Stimulated activated CD8-positive, alpha-beta memory T cell treated with anti-CD3 and anti-CD28 coated beads, Interleukin-15, amount 100 ng/mL, for 4 hours (primary cell): ENCODE measurements at regions not wholly inside any gene's neighbourhood (a gene's known extent, or its start where the extent isn't known, plus 50 kb on each side); places are given as distances from the start of the nearest gene placed in this dataset.

Experiments
- DNase-seq, 2 donors: peaks; one replicate each; pipeline ENCODE4 v3.0.0-alpha.2; 2020; ENCODE audit warnings: low read depth in 2 of 2

DNA sequence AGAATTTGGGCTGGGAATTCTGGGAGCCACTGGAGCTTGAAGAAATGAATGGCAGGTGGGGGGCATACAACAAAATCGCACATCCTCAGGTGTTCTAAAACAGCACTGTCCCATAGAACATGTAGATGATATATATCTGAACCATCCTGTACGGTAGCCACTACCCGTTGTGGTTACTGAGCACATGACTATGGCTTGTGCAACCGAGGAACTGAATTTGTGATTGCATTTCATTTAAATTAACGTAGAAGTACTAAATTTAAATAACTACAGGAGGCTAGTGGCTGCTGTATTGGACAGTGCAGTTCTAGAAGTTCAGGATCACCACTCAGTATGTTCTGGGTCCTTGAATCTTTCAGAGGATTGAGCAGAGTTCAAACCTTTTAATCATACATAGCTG, 172.4 kb downstream of the PHETA1 start:
- DNase-seq = no peak

DNA sequence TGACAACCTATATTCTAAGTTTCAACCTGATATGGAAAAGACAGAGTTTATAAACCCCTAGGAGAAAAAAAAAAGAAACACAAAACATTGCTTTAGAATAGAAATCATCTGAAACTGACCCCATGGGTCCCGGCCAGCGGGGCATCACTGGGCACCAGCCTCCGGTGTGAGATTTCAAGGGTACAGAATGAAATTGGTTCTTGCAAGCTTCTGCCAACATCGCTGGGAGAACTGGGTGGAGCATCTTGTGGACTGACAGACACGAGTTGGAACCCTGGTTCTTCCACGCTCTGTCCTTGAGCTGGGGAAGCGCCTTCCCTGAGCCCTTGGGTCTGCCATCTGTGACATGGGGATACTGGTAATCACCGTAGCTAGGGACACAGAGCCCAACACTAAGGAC, 173.6 kb downstream of the PHETA1 start:
- DNase-seq = no peak

DNA sequence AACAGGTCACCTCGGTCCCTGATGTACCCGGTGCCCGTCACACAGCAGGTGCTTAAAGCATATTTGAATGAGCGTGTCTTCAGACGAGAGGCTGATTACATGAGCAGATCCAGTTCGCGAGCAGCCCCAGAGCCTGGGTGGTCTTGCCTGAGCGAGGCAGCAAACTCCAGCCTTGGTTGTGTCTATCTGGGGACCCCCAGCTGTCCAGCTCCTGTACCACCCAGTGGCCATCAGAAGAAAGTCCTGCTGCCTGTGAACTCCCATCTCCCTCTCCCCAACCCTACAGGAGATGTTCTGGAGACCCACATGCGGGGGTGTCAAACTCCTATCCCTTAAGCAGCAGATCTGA, 174.2 kb downstream of the PHETA1 start:
- DNase-seq = no peak

DNA sequence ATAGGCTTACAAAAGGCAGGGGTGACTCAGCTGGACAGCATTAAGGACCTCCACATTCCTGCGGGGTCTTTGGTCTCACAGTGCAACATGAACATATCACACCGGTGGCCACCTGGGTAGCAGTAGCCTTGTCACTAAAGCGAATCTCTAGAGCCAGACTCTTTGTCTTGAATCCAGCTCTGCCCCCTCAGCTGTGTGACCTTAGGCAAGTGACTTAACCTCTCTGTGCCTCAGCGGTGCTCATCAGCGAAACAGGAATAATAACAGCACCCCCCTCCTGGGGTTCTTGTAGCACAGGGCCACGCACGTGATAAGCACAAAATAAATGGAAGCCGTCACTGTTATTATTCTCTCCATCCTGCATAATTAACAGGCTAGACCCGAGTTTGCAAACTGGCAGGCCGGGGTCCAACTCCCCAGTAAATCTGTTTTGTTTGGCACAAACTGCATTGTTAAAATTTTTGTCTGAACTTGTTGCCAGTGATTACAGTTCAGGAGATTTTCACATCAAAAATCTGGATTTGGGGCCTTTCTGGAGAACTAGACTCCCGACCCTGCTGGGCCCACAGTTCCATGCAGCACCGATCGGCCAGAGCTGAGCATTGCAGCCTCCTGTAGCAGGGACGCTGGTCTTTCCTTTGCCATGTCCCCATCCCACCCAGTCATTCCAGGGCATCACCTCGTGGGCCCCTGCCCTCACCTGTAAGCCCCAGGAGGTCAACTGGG, 174.8 kb downstream of the PHETA1 start:
- DNase-seq = no peak

DNA sequence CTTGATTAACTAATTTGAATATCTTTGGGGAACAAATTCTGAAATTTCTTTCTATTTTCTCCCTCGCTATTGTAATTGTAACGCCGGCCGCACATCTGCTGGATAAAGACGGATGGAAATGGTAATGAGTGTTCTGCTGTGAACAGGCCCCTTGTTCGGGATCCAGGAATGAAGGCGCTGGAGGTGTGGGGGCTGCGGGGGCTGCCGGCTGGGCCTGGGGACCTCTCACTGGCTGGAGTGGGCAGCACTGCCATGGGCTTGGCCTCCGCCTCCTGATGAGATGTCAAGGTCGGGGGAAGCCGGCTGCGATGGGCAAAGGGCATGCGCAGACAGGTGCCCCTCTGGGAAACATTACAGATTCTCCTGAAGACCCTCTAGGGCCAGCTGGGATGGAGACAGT, 175.4 kb downstream of the PHETA1 start:
- DNase-seq = no peak

DNA sequence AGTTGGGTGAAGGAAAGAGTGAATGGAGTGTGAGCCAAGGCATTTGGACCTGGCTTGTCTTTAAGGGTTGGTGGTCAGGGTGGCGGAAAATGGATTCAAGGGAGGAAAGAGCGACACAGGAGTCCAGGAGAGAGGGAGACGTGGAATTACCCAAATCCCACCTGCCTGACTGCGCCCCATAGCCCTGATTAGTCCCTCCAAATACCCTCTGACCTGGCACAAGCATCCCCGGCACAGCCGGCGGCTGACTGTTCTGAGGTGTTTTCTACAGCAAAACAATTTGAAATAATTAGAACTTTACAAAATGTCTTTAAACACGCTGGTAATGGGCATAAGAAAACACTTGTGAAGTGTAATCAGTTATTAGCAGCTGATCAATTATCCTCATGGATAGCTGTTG, 175.8 kb downstream of the PHETA1 start:
- DNase-seq = no peak

DNA sequence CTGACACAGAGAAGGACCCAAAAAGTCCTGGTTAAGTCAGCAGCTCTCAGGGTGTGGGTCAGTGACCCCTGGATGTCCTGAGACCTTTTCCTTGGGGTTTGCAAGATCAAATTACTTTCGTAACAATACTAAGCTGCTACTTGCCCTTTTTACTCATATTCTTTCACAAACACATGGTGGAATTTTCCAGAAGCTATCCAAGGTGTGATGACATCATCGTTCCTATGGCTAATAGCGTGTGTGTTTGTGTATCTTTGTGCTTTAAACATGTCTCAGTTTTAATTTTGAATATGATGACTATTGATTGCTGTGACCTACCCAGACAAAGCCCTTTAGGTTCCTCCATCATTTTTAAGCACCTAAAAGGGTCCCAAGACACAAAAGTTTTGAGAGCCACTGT, 176.2 kb downstream of the PHETA1 start:
- no peak for DNase-seq

DNA sequence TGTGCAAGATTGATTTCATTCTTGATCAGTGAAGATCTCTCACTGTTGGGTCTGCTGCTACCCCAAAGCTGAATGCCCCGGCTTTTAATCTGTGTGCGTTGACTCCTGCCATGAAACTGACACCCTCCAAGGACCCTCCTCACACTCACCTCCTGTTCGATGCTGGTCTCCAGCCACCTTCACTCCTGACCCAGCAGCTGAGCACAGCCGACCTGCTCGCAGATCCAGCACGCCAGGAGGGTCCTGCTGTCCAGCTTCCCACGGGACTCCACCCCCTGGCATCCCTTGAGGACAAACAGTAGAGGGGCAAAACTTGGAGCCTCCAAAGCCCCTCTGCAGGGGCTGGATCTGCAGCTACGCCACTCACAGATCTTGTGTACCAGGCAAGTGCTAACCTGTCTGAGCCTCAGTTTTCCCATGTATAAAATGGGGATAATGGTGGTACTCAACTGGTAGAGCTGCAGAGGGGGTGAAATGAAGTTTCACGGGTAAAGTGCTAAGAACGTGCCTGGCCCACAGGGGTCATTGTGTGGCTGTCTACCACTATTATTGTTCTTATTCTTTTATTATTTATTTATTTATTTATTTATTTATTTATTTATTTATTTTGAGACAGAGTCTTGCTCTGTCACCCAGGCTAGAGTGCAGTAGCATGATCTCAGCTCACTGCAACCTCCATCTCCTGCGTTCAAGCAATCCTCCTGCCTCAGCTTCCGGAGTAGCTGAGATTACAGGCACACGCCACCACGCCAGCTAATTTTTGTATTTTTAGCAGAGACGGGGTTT, 178.0 kb downstream of the PHETA1 start:
- no peak for DNase-seq

DNA sequence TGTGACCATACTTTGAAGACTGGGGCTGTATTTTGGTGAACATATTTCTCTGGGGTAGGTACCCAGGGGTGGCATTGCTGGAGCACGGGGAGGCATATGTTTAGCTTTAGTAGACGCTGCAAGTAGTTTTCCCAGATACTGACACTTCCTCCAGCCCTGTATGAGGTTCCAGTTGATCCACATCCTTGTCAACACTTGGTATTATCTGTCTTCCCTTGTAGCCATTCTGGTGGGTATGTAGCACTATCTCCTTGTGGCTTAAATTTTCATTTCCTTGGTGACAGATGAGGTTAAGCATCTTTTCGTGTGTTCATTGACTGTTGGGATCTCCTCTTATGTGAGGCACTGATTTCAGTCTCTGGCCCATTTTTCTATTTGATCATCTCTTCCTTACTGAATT, 179.1 kb downstream of the PHETA1 start:
- no peak for DNase-seq

DNA sequence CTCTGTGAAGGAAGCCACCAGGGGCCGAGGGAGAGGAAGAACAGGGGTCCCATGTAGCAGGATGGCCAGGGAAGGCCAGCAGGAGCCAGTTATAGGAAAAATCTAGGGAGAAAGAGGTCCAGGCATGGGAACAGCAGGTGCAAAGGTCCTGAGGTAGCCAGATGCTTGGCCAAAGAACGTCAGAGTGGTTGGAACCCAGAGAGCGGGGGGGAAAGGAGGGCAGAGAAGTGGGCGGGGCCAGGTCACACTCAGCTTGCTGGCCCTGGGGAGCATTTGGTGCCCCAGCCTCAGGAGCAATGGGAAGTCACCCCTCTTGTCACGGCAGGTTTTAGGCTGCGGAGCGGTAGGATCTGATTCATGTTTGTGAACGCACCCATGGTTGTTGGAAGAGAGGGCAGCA, 180.5 kb downstream of the PHETA1 start:
- DNase-seq = no peak

DNA sequence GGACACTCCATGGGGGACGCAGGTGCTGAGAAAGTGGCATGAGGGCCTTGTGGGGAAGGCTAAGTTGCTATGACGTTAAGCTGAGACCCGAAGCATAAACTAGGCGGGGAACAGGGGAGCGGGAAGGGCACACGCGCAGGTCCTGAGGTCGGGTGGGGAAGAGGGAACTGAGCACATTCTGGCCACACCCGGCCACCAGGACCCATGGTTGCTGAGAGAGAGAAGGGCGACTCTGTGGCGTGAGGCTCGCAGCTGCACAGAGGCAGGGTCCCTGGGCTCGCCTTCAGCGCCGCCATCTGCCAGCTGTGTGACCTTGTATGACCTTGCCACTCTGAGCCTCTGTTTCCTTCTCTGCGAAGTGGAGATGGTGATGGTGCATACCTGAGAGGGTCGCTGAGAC, 182.5 kb downstream of the PHETA1 start:
- DNase-seq = no peak

DNA sequence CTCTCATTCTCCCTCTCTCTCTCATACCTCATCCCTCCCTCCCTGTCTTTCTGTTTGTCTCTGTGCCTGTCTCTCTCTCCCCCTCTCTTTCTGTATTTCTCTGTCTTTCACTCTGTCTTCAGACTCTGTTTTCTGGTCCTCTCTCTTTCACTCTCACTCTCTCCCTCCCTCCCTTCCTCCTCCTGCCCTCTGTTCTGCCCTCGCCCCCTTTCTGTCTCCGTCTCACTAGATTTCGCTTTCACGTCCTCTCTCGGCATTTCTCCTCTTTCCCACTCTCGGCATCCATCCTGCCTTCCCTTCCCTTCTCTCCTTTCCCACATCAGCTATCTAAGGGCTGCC, 183.0 kb downstream of the PHETA1 start:
- DNase-seq = no peak

DNA sequence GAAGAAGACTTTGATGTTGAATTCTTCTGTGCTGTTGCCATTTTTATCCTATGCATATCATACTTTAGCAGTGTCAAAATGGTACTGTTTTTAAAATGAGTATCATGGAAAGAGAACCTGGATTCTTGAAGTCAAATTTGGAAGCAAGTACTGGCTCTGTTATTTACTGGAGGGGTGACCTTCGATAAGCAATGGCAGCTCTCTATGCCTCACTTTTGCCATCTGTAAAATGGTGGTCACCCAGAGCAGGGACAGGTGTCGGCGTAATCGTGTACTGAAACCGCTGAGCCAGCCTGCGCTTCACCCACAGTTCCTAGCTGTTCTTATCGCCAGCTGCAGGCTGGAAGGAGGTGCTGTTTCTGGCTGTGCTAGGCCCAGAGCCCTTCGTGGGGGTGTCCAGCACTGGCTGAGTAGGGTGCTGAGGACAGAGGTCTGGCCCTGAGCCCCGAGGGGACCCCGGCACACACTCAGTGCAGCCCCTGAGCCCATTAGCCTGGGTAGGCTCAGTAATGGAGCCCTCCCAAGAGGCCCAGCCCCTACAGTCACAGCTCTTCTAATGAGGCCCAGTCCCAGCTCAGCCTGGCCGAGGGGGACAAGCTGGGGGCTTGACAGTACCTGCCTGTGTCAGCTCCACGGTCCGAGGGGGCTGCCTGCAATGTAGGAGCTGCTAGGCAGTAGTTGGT, 183.5 kb downstream of the PHETA1 start:
- DNase-seq = no peak

DNA sequence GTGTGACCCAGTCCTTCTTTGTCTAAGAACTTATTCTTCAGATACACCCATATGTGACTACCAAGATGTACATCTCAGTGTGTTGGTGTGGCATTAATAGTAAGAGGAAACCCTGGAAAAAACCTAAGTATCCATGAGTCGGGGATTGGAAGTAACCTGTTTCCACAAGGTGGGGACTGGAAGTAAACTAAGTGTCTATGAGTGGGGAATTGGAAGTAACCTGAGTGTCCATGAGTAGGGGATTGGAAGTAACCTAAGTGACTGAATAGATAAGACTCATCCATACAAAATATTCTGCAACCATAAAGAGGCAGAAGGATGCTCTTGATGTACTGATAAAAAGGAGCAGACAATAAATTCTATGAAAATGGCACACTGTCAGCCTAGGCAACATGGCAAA, 184.7 kb downstream of the PHETA1 start:
- DNase-seq = no peak

DNA sequence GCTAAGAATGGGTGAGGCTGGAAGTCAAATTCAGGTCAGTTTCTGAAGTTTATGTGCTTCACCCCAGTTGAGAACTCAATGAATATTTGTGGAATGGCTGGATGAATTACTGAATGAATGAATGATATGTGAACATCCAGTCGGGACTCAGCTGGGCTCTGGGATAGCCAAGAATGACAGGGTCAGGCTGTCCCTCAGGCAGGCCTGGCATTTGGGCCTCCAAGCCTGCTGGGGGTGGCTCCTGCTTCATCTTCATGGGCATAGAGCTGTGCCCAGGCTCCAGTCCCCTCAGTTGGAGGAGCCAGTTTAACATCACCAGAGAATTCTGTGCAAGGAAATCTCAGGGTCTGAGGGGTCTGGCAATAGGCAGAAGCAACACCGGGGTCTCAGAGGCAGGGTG, 185.8 kb downstream of the PHETA1 start:
- DNase-seq = no peak

DNA sequence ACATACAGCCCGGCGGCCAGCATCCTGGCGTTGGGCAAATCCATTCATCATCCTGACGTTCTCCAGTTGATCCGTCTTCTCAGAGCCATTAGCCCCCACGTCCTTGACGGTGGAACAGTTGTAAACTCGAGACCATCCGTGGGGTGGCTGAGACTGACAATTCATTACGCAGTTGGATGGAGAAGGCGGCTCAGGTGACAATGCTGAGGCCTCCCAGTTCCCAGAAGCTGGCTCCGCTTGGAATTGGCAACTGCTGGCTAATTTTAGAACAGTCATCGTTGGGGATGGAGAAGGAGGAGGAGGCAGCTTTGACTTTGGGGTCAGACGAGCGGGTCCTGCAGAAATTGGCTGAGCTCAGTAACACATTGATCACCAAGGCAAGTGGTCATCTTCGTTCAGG, 186.5 kb downstream of the PHETA1 start:
- no peak for DNase-seq

DNA sequence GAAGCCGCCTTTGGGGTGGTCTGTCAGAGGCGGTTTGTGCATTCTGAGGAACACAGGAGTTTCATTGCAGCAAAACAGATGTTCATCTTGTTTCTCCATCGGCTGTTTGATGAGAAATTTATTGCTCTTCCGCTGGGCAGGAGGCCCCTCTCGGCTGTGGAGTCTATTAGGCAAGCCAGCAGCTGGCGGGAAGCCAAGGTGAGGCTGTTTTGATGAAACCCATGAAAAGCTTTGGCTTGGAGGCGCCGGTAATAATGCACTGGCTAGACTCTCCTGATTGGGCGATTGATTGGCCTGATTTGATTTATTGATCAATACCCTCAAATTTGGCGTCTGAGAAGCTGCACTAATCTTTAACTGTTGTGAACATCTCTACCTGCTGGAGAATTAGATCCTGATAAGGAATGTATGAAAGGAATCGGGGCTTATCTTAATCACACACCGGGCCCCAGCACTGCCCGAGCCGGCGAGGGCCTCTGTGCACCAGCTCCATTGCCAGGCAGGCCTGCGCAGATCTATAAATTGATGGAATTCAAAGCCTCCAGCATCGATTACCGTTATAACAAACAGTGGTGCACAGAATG, 187.7 kb downstream of the PHETA1 start:
- no peak for DNase-seq

DNA sequence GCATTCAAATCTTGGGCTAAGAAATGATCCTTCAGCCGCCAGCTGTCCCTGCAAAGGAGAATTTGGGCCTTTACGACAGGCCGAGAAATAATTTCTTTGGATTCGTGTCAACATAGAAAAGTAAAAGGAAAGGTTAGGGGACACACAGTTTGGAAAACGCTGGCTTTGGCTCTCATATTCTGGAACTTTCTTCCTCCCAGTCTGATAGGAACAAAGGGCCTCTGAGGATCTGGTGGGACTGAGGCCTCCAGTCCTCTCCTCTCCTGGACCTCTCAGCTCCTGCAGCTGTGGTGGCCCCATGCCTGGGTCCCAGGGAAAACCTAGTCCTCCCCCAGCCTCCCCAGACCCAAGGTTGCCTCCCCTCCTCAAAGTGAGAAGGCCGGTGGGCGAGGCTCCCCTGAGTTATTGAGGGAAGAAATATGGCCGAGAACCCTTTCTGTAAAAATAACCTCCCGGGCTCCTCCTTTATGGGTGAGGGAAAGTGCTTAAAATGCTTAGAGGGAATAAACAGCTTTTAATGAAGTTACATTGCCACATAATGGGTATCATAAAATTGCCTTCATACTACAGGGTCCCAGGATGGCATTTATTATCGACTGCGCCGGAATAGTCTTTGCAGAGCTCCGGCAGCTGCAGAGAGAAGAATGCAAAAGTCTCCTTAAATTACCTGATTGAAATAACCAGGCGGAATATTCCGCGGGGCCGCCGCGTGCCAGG, 188.3 kb downstream of the PHETA1 start:
- DNase-seq = no peak

DNA sequence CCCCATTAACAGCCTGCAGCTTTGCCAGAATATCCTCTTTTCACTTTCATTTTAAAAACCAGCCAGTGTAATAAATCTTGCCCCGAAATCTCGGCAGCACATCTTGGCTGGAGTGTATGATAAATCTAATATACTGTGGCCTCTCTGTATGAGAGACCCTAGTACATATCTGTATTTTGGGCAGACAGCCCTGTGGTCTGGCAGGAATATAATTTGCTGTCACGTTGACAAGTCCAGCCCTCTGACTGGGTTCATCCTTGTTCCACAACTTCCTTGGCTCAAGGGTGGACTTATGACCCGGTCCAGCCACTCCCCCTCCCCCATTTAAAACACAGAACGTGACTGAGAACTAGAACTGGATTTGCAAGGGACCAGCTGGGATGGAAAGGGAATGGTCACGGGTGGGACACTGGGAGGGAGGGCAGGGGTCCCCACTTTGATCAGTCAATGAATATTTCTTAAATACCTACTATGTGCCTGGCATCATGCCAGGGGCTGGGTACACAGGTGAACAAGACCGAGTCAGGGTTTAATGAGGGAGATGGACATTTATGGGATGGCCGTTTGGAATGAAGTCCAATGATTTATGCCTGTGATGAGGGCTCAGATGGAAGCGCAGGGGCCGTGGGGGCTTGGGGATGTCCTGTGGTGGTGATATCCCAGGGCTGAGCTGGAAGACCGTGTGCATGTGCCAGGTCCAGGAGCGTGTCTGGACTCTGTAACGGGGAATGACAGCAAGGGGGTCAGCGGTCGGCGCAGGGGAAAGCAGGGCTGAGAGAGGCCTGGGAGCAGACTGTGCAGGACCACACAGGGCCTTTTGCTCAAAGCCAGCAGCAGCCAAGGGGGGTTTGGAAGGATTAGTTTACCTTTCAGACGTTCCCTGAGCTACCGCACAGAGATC, 190.5 kb downstream of the PHETA1 start:
- no peak for DNase-seq

DNA sequence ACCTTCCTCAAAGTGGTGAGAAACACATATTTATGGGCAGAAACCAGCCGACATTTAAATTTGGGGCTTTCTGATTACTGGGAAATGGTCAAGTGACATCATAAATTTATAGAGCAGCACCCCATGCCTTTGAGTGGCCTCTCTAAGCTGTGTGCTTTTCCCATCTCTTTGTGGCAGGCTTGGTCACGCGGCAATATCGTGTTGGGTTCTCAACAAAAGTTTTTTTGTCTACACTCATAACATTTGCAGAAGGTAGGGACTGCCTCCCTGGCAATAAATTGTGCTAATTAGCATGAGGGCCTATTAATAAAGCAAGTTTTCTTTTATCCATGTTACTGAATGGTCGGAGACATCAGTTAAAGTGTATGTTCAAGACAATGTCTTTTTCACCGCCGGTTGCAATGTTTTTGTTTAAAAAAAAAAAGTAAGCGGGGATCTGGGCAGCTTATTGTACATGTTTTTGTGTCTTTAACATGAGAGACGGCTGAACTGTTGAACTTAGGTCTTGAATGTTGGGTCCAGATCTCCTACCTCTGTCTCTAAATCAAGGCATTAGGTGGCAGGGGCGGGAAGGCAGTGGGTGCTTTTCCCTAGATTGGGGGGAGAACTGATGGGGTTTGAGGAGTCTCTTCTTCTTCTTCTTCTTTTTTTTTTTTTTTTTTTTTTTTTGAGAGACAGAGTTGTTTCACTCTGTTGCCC, 193.3 kb downstream of the PHETA1 start:
- no peak for DNase-seq

DNA sequence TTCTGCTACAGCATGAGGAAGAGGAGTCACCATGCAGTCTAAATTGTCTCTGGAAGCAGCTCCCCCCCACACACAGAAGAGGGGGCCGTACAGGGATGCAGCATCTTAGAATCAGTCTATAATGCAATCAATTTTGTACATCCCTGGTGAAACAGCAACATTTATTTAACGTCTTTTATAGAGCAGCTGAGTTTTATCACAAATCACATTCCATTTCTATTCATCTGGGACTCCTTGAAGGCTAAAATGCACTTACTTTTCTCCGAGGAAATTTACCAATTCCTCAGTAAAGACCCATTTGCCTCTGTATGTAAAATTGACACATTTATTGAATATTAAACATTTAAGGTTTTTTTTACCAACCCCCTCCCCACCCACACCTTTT, 193.9 kb downstream of the PHETA1 start:
- no peak for DNase-seq
